Prostate gland (tissue), 2 donors: ENCODE measurements at regions not wholly inside any gene's neighbourhood (a gene's known extent, or its start where the extent isn't known, plus 50 kb on each side); places are given as distances from the start of the nearest gene placed in this dataset.

Experiments used
- DNase-seq: peaks from one replicate; pipeline ENCODE4 v3.0.0-alpha.2; 2019; ENCODE audit warnings: low spot score
- H3K27ac ChIP-seq, 2 donors: fragments of 200-600 bp; sonication (generic); 2 replicates each; pipeline ENCODE4 v1.5.1; 2017 to 2019
- H3K27me3 ChIP-seq: fragments of 200-600 bp; sonication (generic); replicated peaks from 2 replicates; pipeline ENCODE4 v1.5.1; 2019; ENCODE audit not compliant: insufficient read depth
- H3K36me3 ChIP-seq, 2 donors: fragments of 200-600 bp; sonication (generic); 1 replicate in 1 of 2; 2 replicates in 1 of 2; pipeline versions ENCODE4 v1.5.1 to v1.8.1; 2017 to 2019
- H3K4me1 ChIP-seq: fragments of 200-600 bp; sonication (generic); replicated peaks from 2 replicates; pipeline ENCODE4 v1.5.1; 2019
- H3K4me3 ChIP-seq, 2 donors: fragments of 200-600 bp; sonication (generic); 2 replicates each; pipeline ENCODE4 v1.5.1; 2017 to 2019
- H3K9me3 ChIP-seq: fragments of 200-600 bp; sonication (generic); 2 replicates; pipeline ENCODE4 v1.5.1; 2017
- CTCF ChIP-seq, 4 experiments: fragments of 200-600 bp in 2 of 4; fragments of 450-650 bp in 2 of 4; sonication (generic) in 2 of 4; IDR thresholded peaks; 1 replicate in 3 of 4; 2 replicates in 1 of 4; pipeline ENCODE4 v1.5.1; 2016 to 2019; ENCODE audit warnings: antibody characterized with exemption in 4 of 4, mild to moderate bottlenecking in 2 of 4, moderate library complexity in 2 of 4
- POLR2A ChIP-seq: fragments of 450-650 bp; IDR thresholded peaks from one replicate; pipeline ENCODE4 v1.6.1; 2016; ENCODE audit warnings: antibody characterized with exemption, mild to moderate bottlenecking
- POLR2AphosphoS5 ChIP-seq: sonication (generic); formaldehyde crosslinking; IDR thresholded peaks from one replicate; pipeline ENCODE4 v1.6.1; 2017; ENCODE audit warnings: antibody characterized with exemption
- WGBS: methylation state at CpG from one replicate; pipeline ENCODE4 v1.1.5; 2018; 5-methylcytosine and 5-hydroxymethylcytosine counted together
- intact Hi-C: fragments of 100-400 bp; cut with DNase I; formaldehyde crosslinking; loops from one replicate; pipeline ENCODE4 v1.14.2; 2022

GRCh38 chr5:84578226-84578625 lies 193.5 kb upstream of the EDIL3 start:
- TF ChIP-seq POLR2AphosphoS5 = no peak
- no peak for TF ChIP-seq POLR2A
- TF ChIP-seq CTCF (IDR thresholded peaks at IDR 0.05) = no peak
- Histone ChIP-seq H3K4me3 (no peak overlapping the region), H3K27me3 (no peaks in the 10 kb centered on the region), H3K36me3 (no peaks in the 10 kb centered on the region), H3K4me1 (no peaks in the 10 kb centered on the region), H3K27ac (no peak overlapping the region), H3K9me3 (no peaks in the 10 kb centered on the region)
- 79% methylated on average over 5 of the region's 5 CpGs for WGBS
- intact Hi-C loops = no loop called here
- DNase-seq = no peak

GRCh38 chr5:84573017-84573712 lies 188.5 kb upstream of the EDIL3 start:
- Histone ChIP-seq H3K9me3 (no peaks in the 10 kb centered on the region), H3K4me1 (no peaks in the 10 kb centered on the region), H3K36me3 (no peaks in the 10 kb centered on the region), H3K27ac (no peak overlapping the region), H3K4me3 (no peak overlapping the region), H3K27me3 (no peaks in the 10 kb centered on the region)
- no peak for DNase-seq
- TF ChIP-seq POLR2A (no peak), POLR2AphosphoS5 (no peak), CTCF (IDR thresholded peaks at IDR 0.05) (no peak)
- WGBS = 64% methylated on average over 3 of the region's 3 CpGs
- intact Hi-C loops = no loop called here

DNA sequence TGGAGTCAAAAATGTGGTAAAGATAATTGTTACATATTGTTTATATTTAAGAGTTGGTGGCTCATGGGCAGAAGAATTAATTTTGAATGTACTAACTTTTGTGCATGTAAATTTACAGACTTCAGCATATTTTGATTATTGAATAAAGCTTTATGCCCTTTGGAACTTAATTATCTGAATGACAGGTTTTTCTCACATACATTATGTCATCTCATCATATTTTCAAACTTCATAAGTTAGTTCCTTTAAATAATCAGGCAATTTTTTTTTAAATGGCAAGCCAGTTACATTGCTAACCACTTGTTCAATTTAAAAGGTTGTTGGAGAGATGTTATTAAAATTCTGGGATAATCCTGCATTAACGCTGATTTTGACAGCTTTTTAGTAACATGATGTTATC lies 184.6 kb upstream of the EDIL3 start:
- H3K36me3 ChIP-seq = no peaks in the 10 kb centered on the region
- H3K4me1 ChIP-seq = no peaks in the 10 kb centered on the region
- DNase-seq = no peak
- TF ChIP-seq POLR2AphosphoS5 (no peak), POLR2A (no peak), CTCF (IDR thresholded peaks at IDR 0.05) (no peak)
- H3K4me3 ChIP-seq = no peak overlapping the region
- no peaks in the 10 kb centered on the region for H3K27me3 ChIP-seq
- no peak overlapping the region for H3K27ac ChIP-seq
- WGBS = 90% methylated on average over 1 of the region's 1 CpG
- no peaks in the 10 kb centered on the region for H3K9me3 ChIP-seq
- intact Hi-C loops = no loop called here

- 89% methylated on average over 1 of the region's 1 CpG for WGBS
These were observed 183.5 kb upstream of the EDIL3 start for GRCh38 chr5:84568171-84568570.

DNA sequence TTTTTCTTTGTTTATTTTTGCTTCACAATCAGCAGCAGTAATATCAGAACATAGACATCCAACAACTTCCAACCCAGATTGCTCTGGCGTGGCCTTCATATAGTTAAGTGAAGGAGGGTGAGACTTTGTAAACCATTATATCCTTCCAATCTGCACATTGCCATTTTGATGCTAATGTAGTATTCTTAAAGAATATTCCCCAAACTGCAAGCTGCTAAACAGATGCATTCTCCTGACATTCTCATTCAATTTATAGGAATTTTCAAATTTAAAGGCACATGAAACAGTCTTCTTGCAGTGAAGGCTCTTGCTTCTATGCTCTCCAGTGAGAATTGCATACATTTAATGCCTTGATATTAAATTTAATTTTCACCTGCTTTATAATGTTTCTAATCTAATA lies 181.2 kb upstream of the EDIL3 start:
- WGBS = 85% methylated on average over 1 of the region's 1 CpG
- Histone ChIP-seq H3K4me1 (no peaks in the 10 kb centered on the region), H3K27ac (no peak overlapping the region), H3K27me3 (no peaks in the 10 kb centered on the region), H3K4me3 (no peak overlapping the region), H3K36me3 (no peaks in the 10 kb centered on the region), H3K9me3 (no peaks in the 10 kb centered on the region)
- no peak for DNase-seq
- no peak for TF ChIP-seq POLR2AphosphoS5
- TF ChIP-seq POLR2A = no peak
- no peak for TF ChIP-seq CTCF (IDR thresholded peaks at IDR 0.05)
- intact Hi-C loops = no loop called here

More at GRCh38 chr5:84568171-84568570, 183.5 kb upstream of the EDIL3 start:
- H3K4me3 ChIP-seq = no peak overlapping the region
- H3K36me3 ChIP-seq = no peaks in the 10 kb centered on the region
- no peaks in the 10 kb centered on the region for H3K9me3 ChIP-seq
- TF ChIP-seq POLR2AphosphoS5 = no peak
- no peak overlapping the region for H3K27ac ChIP-seq
- no peaks in the 10 kb centered on the region for H3K27me3 ChIP-seq
- intact Hi-C loops = no loop called here
- H3K4me1 ChIP-seq = no peaks in the 10 kb centered on the region
- no peak for DNase-seq
